ENCODE measurements at regions not wholly inside any gene's neighbourhood (a gene's known extent, or its start where the extent isn't known, plus 50 kb on each side); places are given as distances from the start of the nearest gene placed in this dataset.
"Not testable (repeated sequence)": the region's sequence is repeated elsewhere in the genome, so short reads cannot be mapped to it uniquely, and the experiment has no call there.

DNA sequence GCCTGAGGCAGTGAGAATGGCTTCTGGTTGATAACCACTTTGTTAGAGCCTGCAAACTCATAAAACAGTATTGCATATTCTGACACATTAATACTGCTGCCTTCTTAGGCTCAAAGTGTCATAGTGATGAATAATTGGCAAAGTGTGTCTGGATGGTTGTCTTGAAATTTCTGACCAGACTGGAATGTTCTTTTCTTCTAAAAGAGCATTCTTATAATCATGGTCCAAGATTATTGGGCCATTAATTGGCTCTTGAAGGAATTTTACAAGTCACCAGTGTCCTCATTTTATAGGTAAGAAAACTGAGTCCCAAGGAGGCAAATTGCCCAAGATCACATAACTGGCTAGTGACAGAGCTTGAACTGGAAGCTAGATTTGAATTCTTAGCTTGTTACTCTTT is 111.7 kb downstream of the PCSK1 start:
- no peak for DNase-seq (ENCODE audit: low read depth)
- no peak overlapping the region for H3K4me3 ChIP-seq (replicated peaks; ENCODE audit: low read depth, low read length)
- TF ChIP-seq, protein P1, sequence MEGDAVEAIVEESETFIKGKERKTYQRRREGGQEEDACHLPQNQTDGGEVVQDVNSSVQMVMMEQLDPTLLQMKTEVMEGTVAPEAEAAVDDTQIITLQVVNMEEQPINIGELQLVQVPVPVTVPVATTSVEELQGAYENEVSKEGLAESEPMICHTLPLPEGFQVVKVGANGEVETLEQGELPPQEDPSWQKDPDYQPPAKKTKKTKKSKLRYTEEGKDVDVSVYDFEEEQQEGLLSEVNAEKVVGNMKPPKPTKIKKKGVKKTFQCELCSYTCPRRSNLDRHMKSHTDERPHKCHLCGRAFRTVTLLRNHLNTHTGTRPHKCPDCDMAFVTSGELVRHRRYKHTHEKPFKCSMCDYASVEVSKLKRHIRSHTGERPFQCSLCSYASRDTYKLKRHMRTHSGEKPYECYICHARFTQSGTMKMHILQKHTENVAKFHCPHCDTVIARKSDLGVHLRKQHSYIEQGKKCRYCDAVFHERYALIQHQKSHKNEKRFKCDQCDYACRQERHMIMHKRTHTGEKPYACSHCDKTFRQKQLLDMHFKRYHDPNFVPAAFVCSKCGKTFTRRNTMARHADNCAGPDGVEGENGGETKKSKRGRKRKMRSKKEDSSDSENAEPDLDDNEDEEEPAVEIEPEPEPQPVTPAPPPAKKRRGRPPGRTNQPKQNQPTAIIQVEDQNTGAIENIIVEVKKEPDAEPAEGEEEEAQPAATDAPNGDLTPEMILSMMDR (IDR thresholded peaks at IDR 0.05; ENCODE audit: low read length, missing control alignments): no peak

DNA sequence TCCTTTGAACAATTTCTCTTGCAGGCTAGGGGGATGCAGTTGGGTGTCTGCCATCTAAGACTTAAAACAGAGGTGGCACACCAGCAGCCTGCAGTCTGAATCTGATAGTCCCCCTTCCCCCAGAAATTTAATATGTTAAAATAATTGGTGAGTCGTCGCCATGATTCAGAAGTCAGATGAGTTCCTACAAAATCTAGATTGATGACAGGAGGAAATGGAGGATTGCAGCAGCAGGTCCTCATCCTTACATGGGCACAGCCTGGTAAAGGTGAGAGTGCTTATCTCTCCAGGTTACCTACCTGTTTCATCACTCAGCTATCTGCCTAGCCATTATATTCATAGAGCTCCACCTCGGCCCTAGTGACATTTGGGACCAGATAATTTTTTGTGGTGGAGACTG is 112.3 kb downstream of the PCSK1 start:
- TF ChIP-seq, protein P1 (IDR thresholded peaks at IDR 0.05; ENCODE audit: low read length, missing control alignments): no peak
- no peak for DNase-seq (ENCODE audit: low read depth)
- H3K4me3 ChIP-seq (replicated peaks; ENCODE audit: low read depth, low read length): no peak overlapping the region

DNA sequence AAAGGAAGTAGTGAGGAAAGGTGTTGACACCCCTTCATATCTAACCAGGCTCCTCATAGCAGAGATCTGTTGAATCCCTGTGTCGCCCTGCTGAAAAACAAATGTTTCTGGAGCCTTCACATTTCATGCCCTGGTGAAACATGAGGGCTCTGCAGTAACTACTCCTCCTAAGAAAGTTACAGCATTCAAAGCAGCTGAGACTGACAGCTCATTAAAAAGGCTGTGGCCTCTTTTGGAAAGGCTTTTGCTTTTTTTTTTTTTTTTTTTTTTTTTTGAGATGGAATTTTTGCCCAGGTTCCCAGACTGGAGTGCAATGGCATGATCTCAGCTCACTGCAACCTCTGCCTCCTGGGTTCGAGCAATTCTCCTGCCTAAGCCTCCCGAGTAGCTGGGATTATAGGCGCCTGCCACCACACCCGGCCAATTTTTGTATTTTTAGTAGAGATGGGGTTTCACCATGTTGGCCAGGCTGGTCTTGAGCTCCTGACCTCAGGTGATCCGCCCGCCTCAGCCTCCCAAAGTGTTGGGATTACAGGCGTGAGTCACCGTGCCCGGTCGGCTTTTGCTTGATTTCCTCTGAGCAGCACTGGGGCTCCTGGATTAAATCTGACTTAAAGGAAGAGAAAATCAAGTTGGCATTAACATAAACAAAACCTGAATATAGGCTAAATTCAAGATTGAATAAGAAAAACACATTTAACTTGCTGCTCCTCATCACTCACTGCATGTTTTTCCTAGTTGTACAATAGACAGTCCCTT is 112.9 kb downstream of the PCSK1 start:
- H3K4me3 ChIP-seq (replicated peaks; ENCODE audit: low read depth, low read length); DNase-seq (ENCODE audit: low read depth): not testable (repeated sequence)

DNA sequence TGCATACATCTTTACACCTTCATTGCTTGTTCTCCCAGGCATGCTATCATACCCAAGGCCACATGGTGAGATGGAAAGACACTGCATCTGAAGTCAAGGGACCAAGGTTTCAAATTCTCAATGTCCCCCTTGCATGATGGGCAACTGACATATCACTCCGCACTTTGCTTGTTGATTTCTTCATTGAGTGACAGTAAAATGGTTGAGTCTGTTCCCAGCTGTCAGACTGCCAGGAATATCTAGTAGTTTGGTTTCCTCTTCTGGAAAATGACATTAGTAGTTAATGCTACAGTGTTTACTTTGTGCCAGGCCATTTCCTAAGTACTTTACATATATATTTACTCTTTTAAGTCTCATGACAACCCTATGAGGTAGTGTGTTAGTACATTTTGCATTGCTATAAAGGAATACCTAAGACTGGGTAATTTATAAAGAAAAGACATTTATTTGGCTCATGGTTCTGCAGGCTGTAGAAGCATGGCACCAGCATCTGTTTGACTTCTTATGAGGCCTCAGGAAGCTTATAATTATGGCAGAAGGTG is 114.4 kb downstream of the PCSK1 start:
- TF ChIP-seq, protein P1 (IDR thresholded peaks at IDR 0.05; ENCODE audit: low read length, missing control alignments): no peak
- DNase-seq (ENCODE audit: low read depth): no peak
- H3K4me3 ChIP-seq (replicated peaks; ENCODE audit: low read depth, low read length): no peak overlapping the region

DNA sequence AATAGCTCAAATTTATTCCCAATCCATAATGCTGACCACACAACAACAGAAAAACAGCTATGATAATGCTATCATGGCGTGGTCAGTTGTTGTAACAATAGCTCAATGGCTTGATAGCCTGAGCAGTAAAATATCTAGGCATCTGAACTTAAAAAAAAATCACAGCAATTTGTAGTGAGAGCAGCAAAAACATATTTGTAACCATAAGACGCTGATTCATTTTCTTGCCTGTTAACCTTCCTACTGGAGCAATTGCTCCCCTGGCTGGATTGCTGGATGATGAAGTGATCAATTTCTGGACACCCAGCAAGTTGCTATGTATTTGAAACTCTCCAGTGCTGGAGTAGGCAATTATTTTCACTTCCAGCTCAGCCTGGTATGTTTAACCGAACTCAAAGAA is 115.1 kb downstream of the PCSK1 start:
- no peak overlapping the region for H3K4me3 ChIP-seq (replicated peaks; ENCODE audit: low read depth, low read length)
- DNase-seq (ENCODE audit: low read depth): no peak
- TF ChIP-seq, protein P1 (IDR thresholded peaks at IDR 0.05; ENCODE audit: low read length, missing control alignments): no peak

DNA sequence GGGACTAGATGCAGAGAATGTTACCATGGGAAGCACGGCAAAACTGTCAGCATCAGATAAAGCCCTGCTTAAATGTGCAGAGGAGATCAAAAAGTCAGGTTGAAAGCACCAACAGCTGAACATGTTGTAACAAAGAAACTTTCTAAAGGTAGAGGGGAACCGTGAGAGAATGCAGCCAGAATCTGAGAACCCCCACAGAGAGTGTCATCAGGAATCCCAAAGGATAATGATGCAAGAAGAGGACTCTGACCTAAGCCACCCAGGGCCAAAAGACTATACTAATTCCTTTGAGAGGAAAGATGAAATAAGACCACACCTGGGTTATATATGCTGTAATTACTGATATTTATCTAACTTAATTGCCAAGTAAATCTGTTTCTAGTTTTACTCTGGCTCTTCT is 116.6 kb downstream of the PCSK1 start:
- TF ChIP-seq, protein P1 (IDR thresholded peaks at IDR 0.05; ENCODE audit: low read length, missing control alignments): no peak
- no peak for DNase-seq (ENCODE audit: low read depth)
- no peak overlapping the region for H3K4me3 ChIP-seq (replicated peaks; ENCODE audit: low read depth, low read length)

DNA sequence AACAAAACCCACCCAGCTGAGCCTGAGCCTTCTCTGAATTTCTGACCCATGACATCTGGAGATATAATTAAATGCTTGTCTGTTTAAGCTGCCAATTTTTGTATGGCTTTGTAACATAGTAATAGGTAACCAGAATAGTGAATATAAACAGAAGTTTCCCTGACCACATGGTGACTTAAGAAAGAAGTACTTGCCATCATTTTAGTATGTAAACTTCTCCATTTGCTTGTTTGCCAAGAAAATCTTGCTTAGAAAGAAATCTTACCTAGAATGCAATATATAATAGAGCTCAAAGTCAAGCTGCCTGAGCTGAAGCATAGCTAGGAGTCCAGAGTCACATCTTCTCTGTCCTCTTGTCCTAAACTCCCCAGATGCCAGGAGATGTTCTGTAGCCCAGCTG is 117.0 kb downstream of the PCSK1 start:
- H3K4me3 ChIP-seq (replicated peaks; ENCODE audit: low read depth, low read length): no peak overlapping the region
- DNase-seq (ENCODE audit: low read depth): no peak
- TF ChIP-seq, protein P1 (IDR thresholded peaks at IDR 0.05; ENCODE audit: low read length, missing control alignments): no peak

All from fibroblast of pulmonary artery (primary cell).